HCT116 (cell line): ENCODE measurements at regions not wholly inside any gene's neighbourhood (a gene's known extent, or its start where the extent isn't known, plus 50 kb on each side); places are given as distances from the start of the nearest gene placed in this dataset.

ENCODE experiments used
- ATAC-seq: fragments of 200-7000 bp; cut with Tn5 transposase; 2 replicates; pipeline ENCODE4 v1.9.1; 2020; ENCODE audit warnings: mild to moderate bottlenecking, moderate library complexity
- BruUV-seq: library from RNA; stranded (reverse); fragments of 400-500 nt; replicated peaks from 2 replicates; lab custom pipeline; 2021; lab: Mats Ljungman, UMichigan
- CTCF ChIA-PET: fragments of 300-600 bp; sonication (Branson Sonifier 250); formaldehyde crosslinking; loops from one replicate; lab custom pipeline; 2021; ENCODE audit warnings: antibody characterized with exemption; lab: Charles Lee
- POLR2A ChIA-PET: fragments of 300-600, 350-600 bp; sonication (Branson Sonifier 250); formaldehyde crosslinking; loops from one replicate; lab custom pipeline; 2021; ENCODE audit warnings: antibody characterized with exemption; lab: Charles Lee
- RAD21 ChIA-PET, 2 experiments: fragments of 300-600 bp; sonication (Branson Sonifier 250); formaldehyde crosslinking; loops; one replicate each; lab custom pipeline; 2023; ENCODE audit warnings: low total read pairs in 2 of 2; ENCODE audit not compliant: uncharacterized antibody in 2 of 2, unreplicated experiment in 2 of 2, low non-redundant PET in 1 of 2; lab: Charles Lee
- DNase-seq: peaks from one replicate; pipeline ENCODE4 v3.0.0-alpha.2; 2010; ENCODE audit warnings: low read depth, low spot score
- H2AFZ ChIP-seq: fragments of 200-600 bp; shearing (Covaris generic), sonication (generic); 2 replicates; pipeline ENCODE4 v1.6.1; 2017; ENCODE audit warnings: low read depth, mixed run types, mixed read lengths, antibody characterized with exemption, low read length; ENCODE audit not compliant: poor library complexity, severe bottlenecking
- H3K27ac ChIP-seq: 2 replicates; pipeline ENCODE4 v1.5.1; 2012; ENCODE audit warnings: low read depth, low read length
- H3K27me3 ChIP-seq: fragments of 200-600 bp; sonication (generic); 2 replicates; pipeline ENCODE4 v1.6.1; 2016; ENCODE audit warnings: mixed run types, low read length, mixed read lengths; ENCODE audit not compliant: insufficient read depth
- H3K36me3 ChIP-seq, 2 experiments: fragments of 200-500 bp in 1 of 2; fragments of 200-600 bp in 1 of 2; sonication (Bioruptor generic) in 1 of 2; sonication (generic) in 1 of 2; 2 replicates each; pipeline versions ENCODE4 v1.5.1 to v1.6.1; 2014 to 2016; ENCODE audit warnings: low read length in 2 of 2, inconsistent platforms in 1 of 2, mixed read lengths in 1 of 2, mixed run types in 1 of 2; ENCODE audit not compliant: insufficient read depth in 2 of 2, control insufficient read depth in 1 of 2
- H3K4me1 ChIP-seq, 2 experiments: fragments of 200-600 bp in 1 of 2; sonication (generic) in 1 of 2; 2 replicates each; pipeline versions ENCODE4 v1.5.1 to v1.6.1; 2012 to 2017; ENCODE audit warnings: low read length in 2 of 2, inconsistent platforms in 1 of 2, mild to moderate bottlenecking in 1 of 2, mixed read lengths in 1 of 2, mixed run types in 1 of 2, moderate library complexity in 1 of 2; ENCODE audit not compliant: insufficient read depth in 2 of 2, control insufficient read depth in 1 of 2
- H3K4me2 ChIP-seq: fragments of 200-600 bp; sonication (generic); 2 replicates; pipeline ENCODE4 v1.6.1; 2017; ENCODE audit warnings: mixed run types, low read length, mixed read lengths
- H3K4me3 ChIP-seq, 2 experiments: fragments of 200-600 bp in 1 of 2; sonication (generic) in 1 of 2; replicated peaks in 1 of 2; 2 replicates each; pipeline ENCODE4 v1.5.1; 2011 to 2016; ENCODE audit warnings: low read length in 2 of 2, control low read depth in 1 of 2, low read depth in 1 of 2, mild to moderate bottlenecking in 1 of 2, mixed read lengths in 1 of 2, mixed run types in 1 of 2
- H3K79me2 ChIP-seq: fragments of 200-600 bp; sonication (generic); 2 replicates; pipeline ENCODE4 v1.6.1; 2017; ENCODE audit warnings: mild to moderate bottlenecking, mixed run types, low read length, moderate library complexity, mixed read lengths; ENCODE audit not compliant: insufficient read depth
- H3K9ac ChIP-seq: fragments of 200-600 bp; sonication (generic); 2 replicates; pipeline ENCODE4 v1.6.1; 2016; ENCODE audit warnings: low read length, mixed read lengths
- H3K9me2 ChIP-seq: fragments of 200-600 bp; sonication (generic), shearing (Covaris generic); 2 replicates; pipeline ENCODE4 v1.6.1; 2017; ENCODE audit warnings: mixed run types, mild to moderate bottlenecking, moderate library complexity; ENCODE audit not compliant: insufficient read depth
- H3K9me3 ChIP-seq, 2 experiments: fragments of 200-500 bp in 1 of 2; fragments of 200-600 bp in 1 of 2; sonication (Bioruptor generic) in 1 of 2; sonication (generic) in 1 of 2; 2 replicates each; pipeline ENCODE4 v1.6.1; 2014 to 2017; ENCODE audit warnings: low read length in 2 of 2, mixed read lengths in 2 of 2, inconsistent platforms in 1 of 2, low read depth in 1 of 2, mild to moderate bottlenecking in 1 of 2, mixed run types in 1 of 2, moderate library complexity in 1 of 2; ENCODE audit not compliant: control insufficient read depth in 1 of 2, insufficient read depth in 1 of 2
- H4K20me1 ChIP-seq: fragments of 200-600 bp; sonication (generic), shearing (Covaris generic); 2 replicates; pipeline ENCODE4 v1.6.1; 2017; ENCODE audit warnings: mixed run types, mild to moderate bottlenecking, moderate library complexity; ENCODE audit not compliant: insufficient read depth
- CBX3 ChIP-seq: IDR thresholded peaks from 2 replicates; pipeline ENCODE4 v1.6.1; 2012; ENCODE audit warnings: low read depth
- EZH2 ChIP-seq: fragments of 200-600 bp; sonication (generic); IDR thresholded peaks from 2 replicates; pipeline ENCODE4 v1.6.1; 2017; ENCODE audit warnings: antibody characterized with exemption, mixed run types
- FOSL1 ChIP-seq: IDR thresholded peaks from 2 replicates; pipeline ENCODE4 v1.6.1; 2012; ENCODE audit warnings: low read depth
- POLR2A ChIP-seq: IDR thresholded peaks from 2 replicates; pipeline ENCODE4 v1.7.0; 2011; ENCODE audit warnings: borderline replicate concordance; ENCODE audit not compliant: insufficient read depth, insufficient read length; ENCODE audit errors: extremely low read depth
- TCF7L2 ChIP-seq: IDR thresholded peaks from 2 replicates; pipeline ENCODE4 v1.7.0; 2011; ENCODE audit warnings: borderline replicate concordance, inconsistent platforms; ENCODE audit not compliant: insufficient read depth, insufficient read length; ENCODE audit errors: extremely low read depth
- YY1 ChIP-seq: IDR thresholded peaks from 2 replicates; pipeline ENCODE4 v1.6.1; 2011; ENCODE audit warnings: low read length, low read depth, moderate library complexity, mild to moderate bottlenecking; ENCODE audit not compliant: insufficient replicate concordance; ENCODE audit errors: extremely low read depth
- ZFX ChIP-seq: fragments of 450-650 bp; IDR thresholded peaks from 2 replicates; pipeline ENCODE4 v1.6.1; 2017
- intact Hi-C: fragments of 100-400 bp; cut with micrococcal nuclease; formaldehyde crosslinking; loops from 2 replicates; pipeline ENCODE4 v1.10.0; 2022
- TF ChIP-seq, protein P1 (sequence below): IDR thresholded peaks from 2 replicates; pipeline ENCODE4 v1.6.1; 2012
- TF ChIP-seq, protein P2 (sequence below): IDR thresholded peaks from 2 replicates; pipeline ENCODE4 v1.6.1; 2012
- TF ChIP-seq, protein P3 (sequence below): IDR thresholded peaks from 2 replicates; pipeline ENCODE4 v1.6.1; 2012; ENCODE audit warnings: low read depth

DNA sequence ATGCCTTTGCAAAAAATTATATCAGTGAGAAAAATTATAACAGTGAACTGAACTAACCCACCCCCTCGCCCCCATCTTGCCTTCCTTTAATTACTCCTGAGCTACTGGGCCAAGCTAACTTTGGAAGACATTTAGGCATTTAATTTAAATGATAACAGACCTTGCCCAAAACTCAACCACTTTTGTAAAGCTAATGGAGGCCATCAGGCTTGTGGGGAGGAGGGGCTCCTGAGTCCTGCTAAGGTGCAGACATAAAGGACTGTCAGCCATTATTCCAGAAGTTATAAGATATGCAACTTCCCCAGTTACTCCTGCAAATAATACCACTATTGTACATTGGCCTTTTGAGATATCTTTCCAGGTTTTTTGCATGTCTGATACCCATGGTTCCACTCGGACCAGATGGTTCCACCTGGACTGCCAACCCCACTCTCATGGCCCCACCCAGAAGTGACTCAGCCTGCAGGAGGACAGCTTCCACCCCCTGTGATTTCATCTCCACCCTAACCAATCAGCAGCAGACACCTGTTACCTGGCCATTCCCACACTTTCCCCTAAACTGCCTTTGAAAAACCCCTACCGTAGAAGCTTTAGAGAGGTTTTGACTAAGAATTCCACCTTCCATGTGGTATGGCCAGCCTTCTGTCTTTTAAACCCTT, 805.4 kb upstream of the CDH6 start:
- no peak overlapping the region for H2AFZ ChIP-seq
- ChIA-PET CTCF (no interaction called here), POLR2A (no interaction called here), RAD21 (no interaction called here)
- no peak overlapping the region for H3K4me3 ChIP-seq
- no peaks in the 10 kb centered on the region for H3K79me2 ChIP-seq
- no peaks in the 10 kb centered on the region for H4K20me1 ChIP-seq
- H3K27me3 ChIP-seq = no peaks in the 10 kb centered on the region
- no TSS peak for BruUV-seq
- ATAC-seq (no peak), DNase-seq (no peak)
- intact Hi-C loops = no loop called here
- TF ChIP-seq YY1 = no peak
- no peak for TF ChIP-seq EZH2
- TF ChIP-seq ZFX = no peak
- TF ChIP-seq, protein P1, sequence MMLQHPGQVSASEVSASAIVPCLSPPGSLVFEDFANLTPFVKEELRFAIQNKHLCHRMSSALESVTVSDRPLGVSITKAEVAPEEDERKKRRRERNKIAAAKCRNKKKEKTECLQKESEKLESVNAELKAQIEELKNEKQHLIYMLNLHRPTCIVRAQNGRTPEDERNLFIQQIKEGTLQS = no peak
- TF ChIP-seq, protein P2, sequence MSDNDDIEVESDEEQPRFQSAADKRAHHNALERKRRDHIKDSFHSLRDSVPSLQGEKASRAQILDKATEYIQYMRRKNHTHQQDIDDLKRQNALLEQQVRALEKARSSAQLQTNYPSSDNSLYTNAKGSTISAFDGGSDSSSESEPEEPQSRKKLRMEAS = no peak
- TF ChIP-seq POLR2A = no peak
- TF ChIP-seq CBX3 = no peak
- TF ChIP-seq, protein P3, sequence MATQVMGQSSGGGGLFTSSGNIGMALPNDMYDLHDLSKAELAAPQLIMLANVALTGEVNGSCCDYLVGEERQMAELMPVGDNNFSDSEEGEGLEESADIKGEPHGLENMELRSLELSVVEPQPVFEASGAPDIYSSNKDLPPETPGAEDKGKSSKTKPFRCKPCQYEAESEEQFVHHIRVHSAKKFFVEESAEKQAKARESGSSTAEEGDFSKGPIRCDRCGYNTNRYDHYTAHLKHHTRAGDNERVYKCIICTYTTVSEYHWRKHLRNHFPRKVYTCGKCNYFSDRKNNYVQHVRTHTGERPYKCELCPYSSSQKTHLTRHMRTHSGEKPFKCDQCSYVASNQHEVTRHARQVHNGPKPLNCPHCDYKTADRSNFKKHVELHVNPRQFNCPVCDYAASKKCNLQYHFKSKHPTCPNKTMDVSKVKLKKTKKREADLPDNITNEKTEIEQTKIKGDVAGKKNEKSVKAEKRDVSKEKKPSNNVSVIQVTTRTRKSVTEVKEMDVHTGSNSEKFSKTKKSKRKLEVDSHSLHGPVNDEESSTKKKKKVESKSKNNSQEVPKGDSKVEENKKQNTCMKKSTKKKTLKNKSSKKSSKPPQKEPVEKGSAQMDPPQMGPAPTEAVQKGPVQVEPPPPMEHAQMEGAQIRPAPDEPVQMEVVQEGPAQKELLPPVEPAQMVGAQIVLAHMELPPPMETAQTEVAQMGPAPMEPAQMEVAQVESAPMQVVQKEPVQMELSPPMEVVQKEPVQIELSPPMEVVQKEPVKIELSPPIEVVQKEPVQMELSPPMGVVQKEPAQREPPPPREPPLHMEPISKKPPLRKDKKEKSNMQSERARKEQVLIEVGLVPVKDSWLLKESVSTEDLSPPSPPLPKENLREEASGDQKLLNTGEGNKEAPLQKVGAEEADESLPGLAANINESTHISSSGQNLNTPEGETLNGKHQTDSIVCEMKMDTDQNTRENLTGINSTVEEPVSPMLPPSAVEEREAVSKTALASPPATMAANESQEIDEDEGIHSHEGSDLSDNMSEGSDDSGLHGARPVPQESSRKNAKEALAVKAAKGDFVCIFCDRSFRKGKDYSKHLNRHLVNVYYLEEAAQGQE = no peak
- TF ChIP-seq TCF7L2 = no peak
- TF ChIP-seq FOSL1 = no peak
- H3K27ac ChIP-seq = no peak overlapping the region
- no peaks in the 10 kb centered on the region for H3K9me2 ChIP-seq
- H3K4me2 ChIP-seq = no peak overlapping the region
- no peaks in the 10 kb centered on the region for H3K36me3 ChIP-seq
- no peak overlapping the region for H3K9ac ChIP-seq
- no peaks in the 10 kb centered on the region for H3K4me1 ChIP-seq
- H3K9me3 ChIP-seq = peaks cover 8 to 24% of the 10 kb centered on the region in 2 experiments; a peak in 3 of 4 replicates
